ENCODE measurements at regions not wholly inside any gene's neighbourhood (a gene's known extent, or its start where the extent isn't known, plus 50 kb on each side); places are given as distances from the start of the nearest gene placed in this dataset.
"Not testable (repeated sequence)": the region's sequence is repeated elsewhere in the genome, so short reads cannot be mapped to it uniquely, and the experiment has no call there.

- no peak for DNase-seq
Observed at GRCh38 chr5:120254385-120254784, 209.7 kb upstream of the PRR16 start.

- DNase-seq: no peak
Observed at GRCh38 chr5:120255214-120255613, 208.9 kb upstream of the PRR16 start.

- DNase-seq: no peak
Observed at GRCh38 chr5:120256376-120256775, 207.7 kb upstream of the PRR16 start.

GRCh38 chr5:120257358-120257971 is 206.6 kb upstream of the PRR16 start:
- no peak for DNase-seq

GRCh38 chr5:120258123-120258522 is 206.0 kb upstream of the PRR16 start:
- peak; percentile 18 to 21 for DNase-seq

- DNase-seq: no peak
Observed at GRCh38 chr5:120260651-120261050, 203.4 kb upstream of the PRR16 start.

GRCh38 chr5:120270498-120270897 is 193.6 kb upstream of the PRR16 start:
- DNase-seq: no peak

- DNase-seq: no peak
Observed at GRCh38 chr5:120293796-120294195, 170.3 kb upstream of the PRR16 start.

- DNase-seq: no peak
Observed at GRCh38 chr5:120297616-120298015, 166.5 kb upstream of the PRR16 start.

- DNase-seq: no peak
Observed at GRCh38 chr5:120298981-120299380, 165.1 kb upstream of the PRR16 start.

GRCh38 chr5:120304663-120305062 is 159.4 kb upstream of the PRR16 start:
- DNase-seq: no peak

GRCh38 chr5:120306303-120306702 is 157.8 kb upstream of the PRR16 start:
- no peak for DNase-seq

GRCh38 chr5:120314191-120314590 is 149.9 kb upstream of the PRR16 start:
- no peak for DNase-seq

GRCh38 chr5:120320626-120321025 is 143.5 kb upstream of the PRR16 start:
- DNase-seq: no peak

- DNase-seq: no peak
Observed at GRCh38 chr5:120326651-120327050, 137.4 kb upstream of the PRR16 start.

GRCh38 chr5:120327180-120327579 is 136.9 kb upstream of the PRR16 start:
- no peak for DNase-seq

GRCh38 chr5:120329095-120329494 is 135.0 kb upstream of the PRR16 start:
- DNase-seq: no peak

GRCh38 chr5:120330558-120330957 is 133.5 kb upstream of the PRR16 start:
- DNase-seq: no peak

GRCh38 chr5:120344181-120344580 is 119.9 kb upstream of the PRR16 start:
- no peak for DNase-seq

GRCh38 chr5:120345947-120346346 is 118.2 kb upstream of the PRR16 start:
- no peak for DNase-seq

- not testable (repeated sequence) for DNase-seq
Observed at GRCh38 chr5:120351071-120351470, 113.0 kb upstream of the PRR16 start.

GRCh38 chr5:120354126-120354525 is 110.0 kb upstream of the PRR16 start:
- no peak for DNase-seq

- DNase-seq: no peak
Observed at GRCh38 chr5:120358949-120359348, 105.2 kb upstream of the PRR16 start.

GRCh38 chr5:120361941-120362340 is 102.2 kb upstream of the PRR16 start:
- no peak for DNase-seq

GRCh38 chr5:120362426-120362825 is 101.7 kb upstream of the PRR16 start:
- no peak for DNase-seq
